HG02610 (cell line): ENCODE measurements at regions not wholly inside any gene's neighbourhood (a gene's known extent, or its start where the extent isn't known, plus 50 kb on each side); places are given as distances from the start of the nearest gene placed in this dataset.
A peak's percentile ranks its signal among the peaks of the same experiment; 100 is the strongest.

ENCODE experiments used
- ATAC-seq: cut with Tn5 transposase; IDR thresholded peaks from one replicate; pipeline ENCODE4 v1.9.1; 2021; ENCODE audit warnings: mild to moderate bottlenecking, moderate library complexity; ENCODE audit not compliant: unreplicated experiment

- ATAC-seq: no peak
Measured at GRCh38 chr6:119908157-119908556, 558.6 kb upstream of the MAN1A1 start.

- ATAC-seq: peak; percentile 61
Measured at GRCh38 chr6:119902681-119903080, 553.1 kb upstream of the MAN1A1 start.

GRCh38 chr6:119896806-119897205, 547.2 kb upstream of the MAN1A1 start:
- no peak for ATAC-seq

DNA sequence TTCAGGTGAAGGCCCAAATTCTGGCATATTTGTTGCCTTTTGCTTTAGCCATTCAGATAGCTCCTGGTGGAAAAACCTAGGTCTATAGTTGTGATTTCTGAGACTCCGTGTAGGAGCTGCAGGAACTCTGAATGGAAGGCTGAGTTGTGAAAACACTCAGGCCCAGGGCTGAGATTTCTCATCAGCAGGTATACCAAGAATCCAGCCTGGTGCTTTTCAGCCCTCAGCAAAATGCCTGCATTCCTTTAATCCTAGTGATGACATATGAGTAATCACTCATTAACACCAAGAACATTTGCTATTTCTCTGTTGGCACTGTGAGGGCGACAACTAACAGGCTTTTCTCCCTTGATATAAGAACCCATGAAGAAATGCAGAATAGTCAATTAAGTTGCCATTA, 546.1 kb upstream of the MAN1A1 start:
- no peak for ATAC-seq

DNA sequence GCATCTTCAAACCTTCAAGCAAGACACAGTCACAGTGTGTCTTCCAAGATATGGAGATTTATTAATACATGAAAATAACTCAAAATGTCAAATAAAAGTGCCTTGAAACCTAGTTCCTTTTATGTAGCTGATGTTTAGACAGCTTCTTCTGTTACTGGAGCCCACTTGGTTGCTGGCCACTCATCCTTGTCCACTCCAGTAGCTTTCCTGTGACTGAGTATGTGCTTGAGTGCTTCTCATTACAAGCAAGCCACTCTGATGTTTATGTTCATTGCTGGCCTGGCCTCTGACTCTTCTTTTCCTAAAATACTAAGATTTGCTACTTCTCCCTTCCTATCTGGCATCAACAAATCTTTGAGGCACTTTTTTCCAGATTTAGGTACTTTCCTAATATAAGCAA, 545.2 kb upstream of the MAN1A1 start:
- ATAC-seq: no peak

DNA sequence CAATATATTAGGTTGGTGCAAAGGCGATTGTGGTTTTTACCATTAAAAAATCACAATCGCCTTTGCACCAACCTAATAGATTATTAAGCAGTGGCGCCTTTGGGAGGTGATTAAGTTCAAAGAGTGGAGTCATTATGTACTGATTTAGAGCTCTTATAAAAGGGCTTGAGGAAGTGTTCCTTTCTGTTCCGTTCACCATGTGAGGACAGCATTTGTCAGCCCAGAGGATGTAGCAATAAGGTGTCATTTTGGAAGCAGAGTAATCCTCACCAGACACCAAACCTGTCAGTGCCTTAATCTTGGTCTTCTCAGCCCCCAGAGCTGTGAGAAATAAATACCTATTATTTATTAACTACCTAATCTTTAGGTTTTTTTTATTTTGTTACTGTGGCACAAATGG, 542.1 kb upstream of the MAN1A1 start:
- no peak for ATAC-seq

- ATAC-seq: no peak
Measured at GRCh38 chr6:119891206-119891605, 541.6 kb upstream of the MAN1A1 start.

GRCh38 chr6:119890470-119890869, 540.9 kb upstream of the MAN1A1 start:
- ATAC-seq: no peak

- no peak for ATAC-seq
Measured at GRCh38 chr6:119887666-119888065, 538.1 kb upstream of the MAN1A1 start.

- ATAC-seq: no peak
Measured at GRCh38 chr6:119881416-119881815, 531.9 kb upstream of the MAN1A1 start.

GRCh38 chr6:119880840-119881239, 531.3 kb upstream of the MAN1A1 start:
- no peak for ATAC-seq

- ATAC-seq: no peak
Measured at GRCh38 chr6:119879731-119880130, 530.2 kb upstream of the MAN1A1 start.

GRCh38 chr6:119874381-119874780, 524.8 kb upstream of the MAN1A1 start:
- ATAC-seq: no peak

- ATAC-seq: no peak
Measured at GRCh38 chr6:119873107-119873506, 523.5 kb upstream of the MAN1A1 start.

GRCh38 chr6:119871520-119871919, 522.0 kb upstream of the MAN1A1 start:
- no peak for ATAC-seq

DNA sequence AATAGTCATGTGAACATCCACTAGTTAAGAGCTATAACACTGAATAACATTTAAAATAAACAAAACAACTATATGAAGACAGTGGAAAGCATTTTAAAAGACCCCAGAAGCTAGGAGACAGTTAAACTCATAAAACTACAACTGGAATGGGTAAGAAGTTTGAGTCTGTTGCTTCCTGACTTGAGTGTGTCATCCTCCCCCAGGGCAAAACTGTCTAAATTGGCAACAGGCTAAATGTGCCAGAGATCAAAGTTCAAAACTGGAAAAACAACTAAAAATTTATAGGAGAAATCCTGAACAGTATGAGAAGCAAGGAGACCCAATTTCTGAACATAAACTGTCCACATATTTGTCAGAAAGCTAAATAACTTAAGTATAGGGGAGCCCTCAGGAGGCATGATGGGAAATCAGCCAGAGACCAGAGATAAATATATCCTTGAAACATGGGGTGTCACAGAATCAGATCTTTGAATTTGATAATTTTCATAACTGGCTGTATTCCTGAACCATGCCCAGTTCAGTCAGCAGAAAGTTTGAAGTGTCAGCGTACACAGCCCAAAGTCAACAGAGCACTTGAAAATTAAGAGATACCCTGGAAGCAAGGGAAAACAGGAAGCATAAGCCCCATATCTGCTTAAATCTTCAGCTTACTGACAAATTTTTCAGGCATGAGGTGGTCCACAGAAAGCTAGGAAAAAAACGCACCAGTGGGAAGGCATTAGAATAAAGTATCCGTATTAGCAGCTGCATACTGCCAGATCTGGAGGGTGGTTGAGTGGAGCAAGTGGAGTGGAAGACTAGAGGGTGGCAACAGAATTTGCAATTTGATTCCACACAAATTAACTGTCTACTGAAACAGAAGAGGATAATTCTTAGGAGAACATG, 516.1 kb upstream of the MAN1A1 start:
- no peak for ATAC-seq

GRCh38 chr6:119862719-119863118, 513.2 kb upstream of the MAN1A1 start:
- ATAC-seq: no peak

DNA sequence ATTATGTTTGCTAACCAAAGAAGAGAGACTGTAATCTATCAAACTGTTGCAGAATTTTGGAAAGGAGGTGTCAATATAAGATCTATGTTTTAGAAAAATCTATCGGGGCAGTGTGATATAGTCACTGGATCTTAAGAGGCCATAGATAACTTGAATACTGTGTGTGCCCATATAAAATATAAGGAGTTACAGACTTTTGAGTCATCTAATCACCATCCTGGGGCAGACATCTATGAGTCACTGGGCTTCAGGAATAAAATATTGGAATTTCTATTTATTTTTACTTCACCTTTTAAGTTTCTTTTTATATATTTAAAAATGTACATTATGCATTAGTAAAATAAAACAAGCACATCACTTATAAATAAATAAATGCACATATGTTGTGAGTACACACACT, 509.3 kb upstream of the MAN1A1 start:
- no peak for ATAC-seq

DNA sequence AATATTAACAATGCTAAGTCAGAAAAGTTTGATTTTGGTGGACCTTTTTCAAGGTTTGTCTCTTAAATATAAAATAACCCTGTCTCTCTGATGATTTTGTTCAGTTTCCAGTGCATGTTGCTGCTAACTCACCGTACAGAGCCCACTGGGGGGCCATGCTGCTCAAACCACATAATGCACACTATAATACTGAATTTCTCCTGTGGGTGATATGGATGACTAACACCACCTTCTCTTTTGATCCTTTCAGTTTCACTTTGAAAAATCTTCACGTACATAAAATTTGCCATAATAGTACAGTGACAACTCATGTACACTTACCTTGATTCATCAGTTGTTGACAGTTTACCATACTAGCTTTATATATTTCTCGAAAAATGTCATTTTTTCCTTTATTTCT, 506.6 kb upstream of the MAN1A1 start:
- ATAC-seq: peak; percentile 81

DNA sequence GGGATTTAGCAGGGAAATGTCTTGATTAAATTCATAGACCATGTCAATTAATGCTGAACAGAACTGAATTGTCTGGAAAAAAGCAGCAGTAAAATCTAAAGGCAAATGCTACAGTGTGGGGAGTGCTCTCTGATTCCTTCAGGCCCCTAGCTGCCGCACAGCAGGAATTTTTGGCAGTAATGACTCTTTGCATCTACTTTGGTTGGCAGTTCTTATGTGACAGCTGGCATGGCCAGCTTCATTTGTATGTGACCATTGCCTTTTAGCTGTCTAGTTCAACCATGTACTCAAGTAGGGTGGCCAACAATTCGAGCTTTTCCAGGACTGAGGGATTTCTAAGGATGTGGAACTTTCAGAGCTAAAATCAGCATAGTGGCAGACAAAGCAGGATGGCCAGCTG, 499.1 kb upstream of the MAN1A1 start:
- no peak for ATAC-seq

DNA sequence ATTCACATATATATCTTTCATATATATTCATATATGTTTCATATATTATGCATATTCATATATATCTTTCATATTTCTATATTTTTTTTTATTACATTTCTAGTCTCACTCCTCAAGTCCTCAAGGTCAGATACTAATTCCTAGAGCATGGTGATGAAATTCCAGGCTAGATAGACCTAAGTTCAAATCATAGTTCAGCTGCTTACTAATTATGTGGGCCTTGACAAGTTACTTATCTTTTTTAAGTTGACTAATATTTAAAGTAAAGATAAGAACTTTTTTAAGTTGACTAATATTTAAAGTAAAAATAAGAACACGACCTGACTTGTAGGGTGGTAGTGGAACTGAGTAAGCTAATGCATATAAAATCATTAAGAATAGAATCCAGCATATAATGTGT, 495.6 kb upstream of the MAN1A1 start:
- ATAC-seq: no peak

DNA sequence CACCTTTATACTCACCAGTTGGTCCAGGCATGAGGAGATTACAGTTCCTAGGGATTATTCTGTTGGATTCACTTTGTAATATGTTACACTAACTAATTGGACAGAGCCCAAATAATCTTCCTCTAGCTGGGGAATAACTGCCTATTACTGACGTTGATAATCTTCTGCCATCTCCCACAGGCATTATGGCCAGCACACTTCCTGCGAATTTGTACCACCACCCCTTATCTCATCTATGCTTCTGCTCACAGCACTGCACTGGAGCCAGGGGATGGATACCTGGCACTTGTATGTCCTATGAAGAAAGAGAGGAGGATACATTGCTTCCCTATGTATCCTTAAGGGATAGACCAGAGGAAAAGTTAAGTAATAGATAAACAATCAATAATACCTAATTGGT, 494.8 kb upstream of the MAN1A1 start:
- ATAC-seq: no peak

GRCh38 chr6:119842191-119842590, 492.6 kb upstream of the MAN1A1 start:
- ATAC-seq: no peak
